Smooth muscle cell (in vitro differentiated cells): ENCODE measurements at regions not wholly inside any gene's neighbourhood (a gene's known extent, or its start where the extent isn't known, plus 50 kb on each side); places are given as distances from the start of the nearest gene placed in this dataset.
A peak's percentile ranks its signal among the peaks of the same experiment; 100 is the strongest.

Experiments used
- DNase-seq: peaks from one replicate; lab custom pipeline; 2025; ENCODE audit not compliant: unreplicated experiment; lab: John Stamatoyannopoulos, UW
- H2AFZ ChIP-seq: fragments of 200-600 bp; sonication (generic); 2 replicates; pipeline ENCODE4 v1.6.0; 2016; ENCODE audit warnings: antibody characterized with exemption, low read depth, mild to moderate bottlenecking
- H3F3A ChIP-seq: fragments of 200-600 bp; sonication (generic); 2 replicates; pipeline ENCODE4 v1.6.0; 2017; ENCODE audit warnings: antibody characterized with exemption, low read depth
- H3K27ac ChIP-seq: fragments of 200-600 bp; sonication (generic); 2 replicates; pipeline ENCODE4 v1.5.1; 2016; ENCODE audit warnings: low read depth, mild to moderate bottlenecking
- H3K27me3 ChIP-seq: fragments of 200-600 bp; sonication (generic); 2 replicates; pipeline ENCODE4 v1.6.1; 2016; ENCODE audit warnings: low read depth, mild to moderate bottlenecking
- H3K36me3 ChIP-seq: fragments of 200-600 bp; sonication (generic); 2 replicates; pipeline ENCODE4 v1.5.1; 2016; ENCODE audit warnings: low read depth
- H3K4me1 ChIP-seq: fragments of 200-600 bp; sonication (generic); 2 replicates; pipeline ENCODE4 v1.5.1; 2016; ENCODE audit warnings: low read depth
- H3K4me2 ChIP-seq: fragments of 200-600 bp; sonication (generic); 2 replicates; pipeline ENCODE4 v1.6.0; 2016; ENCODE audit warnings: mild to moderate bottlenecking
- H3K4me3 ChIP-seq: fragments of 200-600 bp; sonication (generic); 2 replicates; pipeline ENCODE4 v1.5.1; 2016; ENCODE audit warnings: mild to moderate bottlenecking
- H3K79me2 ChIP-seq: fragments of 200-600 bp; sonication (generic); 2 replicates; pipeline ENCODE4 v1.6.0; 2016; ENCODE audit warnings: low read depth, mild to moderate bottlenecking
- H3K9ac ChIP-seq: fragments of 200-600 bp; sonication (generic); 2 replicates; pipeline ENCODE4 v1.6.0; 2016; ENCODE audit warnings: low read depth
- H3K9me3 ChIP-seq: fragments of 200-600 bp; sonication (generic); replicated peaks from 2 replicates; pipeline ENCODE4 v1.5.1; 2016; ENCODE audit warnings: low read depth
- H4K20me1 ChIP-seq: fragments of 200-600 bp; sonication (generic); 2 replicates; pipeline ENCODE4 v1.6.0; 2016; ENCODE audit warnings: low read depth
- WGBS: methylation state at CpG from one replicate; pipeline ENCODE4 v1.1.7; 2016; ENCODE audit warnings: low lambda C conversion rate; 5-methylcytosine and 5-hydroxymethylcytosine counted together
- TF ChIP-seq, protein P1 (sequence below): fragments of 200-600 bp; sonication (generic); IDR thresholded peaks from 2 replicates; pipeline ENCODE4 v1.5.1; 2017; ENCODE audit warnings: borderline replicate concordance, mild to moderate bottlenecking, antibody characterized with exemption; ENCODE audit not compliant: insufficient read depth, poor library complexity, severe bottlenecking

GRCh38 chr6:138657065-138657425 lies 116.5 kb upstream of the CCDC28A start:
- TF ChIP-seq, protein P1, sequence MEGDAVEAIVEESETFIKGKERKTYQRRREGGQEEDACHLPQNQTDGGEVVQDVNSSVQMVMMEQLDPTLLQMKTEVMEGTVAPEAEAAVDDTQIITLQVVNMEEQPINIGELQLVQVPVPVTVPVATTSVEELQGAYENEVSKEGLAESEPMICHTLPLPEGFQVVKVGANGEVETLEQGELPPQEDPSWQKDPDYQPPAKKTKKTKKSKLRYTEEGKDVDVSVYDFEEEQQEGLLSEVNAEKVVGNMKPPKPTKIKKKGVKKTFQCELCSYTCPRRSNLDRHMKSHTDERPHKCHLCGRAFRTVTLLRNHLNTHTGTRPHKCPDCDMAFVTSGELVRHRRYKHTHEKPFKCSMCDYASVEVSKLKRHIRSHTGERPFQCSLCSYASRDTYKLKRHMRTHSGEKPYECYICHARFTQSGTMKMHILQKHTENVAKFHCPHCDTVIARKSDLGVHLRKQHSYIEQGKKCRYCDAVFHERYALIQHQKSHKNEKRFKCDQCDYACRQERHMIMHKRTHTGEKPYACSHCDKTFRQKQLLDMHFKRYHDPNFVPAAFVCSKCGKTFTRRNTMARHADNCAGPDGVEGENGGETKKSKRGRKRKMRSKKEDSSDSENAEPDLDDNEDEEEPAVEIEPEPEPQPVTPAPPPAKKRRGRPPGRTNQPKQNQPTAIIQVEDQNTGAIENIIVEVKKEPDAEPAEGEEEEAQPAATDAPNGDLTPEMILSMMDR: no peak
- Histone ChIP-seq H3F3A (no peaks in the 10 kb centered on the region), H3K4me3 (no peak overlapping the region), H3K9ac (no peak overlapping the region), H3K4me2 (no peak overlapping the region), H3K4me1 (peaks cover 5% of the 10 kb centered on the region), H3K27me3 (no peaks in the 10 kb centered on the region), H3K79me2 (peaks cover 45% of the 10 kb centered on the region), H3K9me3 (no peaks in the 10 kb centered on the region), H3K36me3 (no peaks in the 10 kb centered on the region), H2AFZ (no peak overlapping the region), H4K20me1 (peaks cover 33% of the 10 kb centered on the region), H3K27ac (no peak overlapping the region)
- no peak for DNase-seq
- 65% methylated on average over 2 of the region's 2 CpGs for WGBS

GRCh38 chr6:138659998-138660397 lies 113.6 kb upstream of the CCDC28A start:
- H3K36me3 ChIP-seq: no peaks in the 10 kb centered on the region
- no peak overlapping the region for H3K9ac ChIP-seq
- H3K79me2 ChIP-seq: peaks cover 43% of the 10 kb centered on the region
- H3K4me1 ChIP-seq: peaks cover 3% of the 10 kb centered on the region
- H3K9me3 ChIP-seq: no peaks in the 10 kb centered on the region
- no peak overlapping the region for H3K4me3 ChIP-seq
- H3K27me3 ChIP-seq: no peaks in the 10 kb centered on the region
- TF ChIP-seq, protein P1: no peak
- H3K27ac ChIP-seq: no peak overlapping the region
- H4K20me1 ChIP-seq: peaks cover 17% of the 10 kb centered on the region
- DNase-seq: no peak
- H3K4me2 ChIP-seq: no peak overlapping the region
- WGBS: 88% methylated on average over 2 of the region's 2 CpGs
- H2AFZ ChIP-seq: no peak overlapping the region
- no peaks in the 10 kb centered on the region for H3F3A ChIP-seq

DNA sequence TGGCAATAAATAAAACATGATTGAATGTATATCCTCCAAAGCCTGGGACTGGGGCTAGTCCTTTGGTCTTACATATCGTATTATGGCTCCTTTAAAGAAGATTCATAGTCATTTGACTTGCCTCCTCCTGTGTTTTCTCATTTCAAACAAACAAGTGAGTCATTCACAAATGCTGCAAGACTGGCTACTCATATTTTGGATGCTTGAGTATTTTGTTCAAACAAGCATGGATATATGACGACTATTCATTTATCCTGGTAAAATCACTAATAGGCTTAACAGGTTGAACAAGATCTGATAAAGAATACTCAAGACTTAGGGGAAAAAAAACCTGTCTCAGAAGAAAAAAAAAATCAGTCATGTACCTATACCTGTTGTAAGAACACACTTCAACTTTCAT lies 111.1 kb upstream of the CCDC28A start:
- H3K27ac ChIP-seq: peak overlapping the region; percentile 89

GRCh38 chr6:138663892-138664291 lies 109.7 kb upstream of the CCDC28A start:
- H3K4me2 ChIP-seq: no peak overlapping the region
- H4K20me1 ChIP-seq: peaks cover 9% of the 10 kb centered on the region
- H3F3A ChIP-seq: no peaks in the 10 kb centered on the region
- no peaks in the 10 kb centered on the region for H3K27me3 ChIP-seq
- TF ChIP-seq, protein P1: no peak
- H3K9me3 ChIP-seq: no peaks in the 10 kb centered on the region
- H3K36me3 ChIP-seq: no peaks in the 10 kb centered on the region
- H3K79me2 ChIP-seq: peaks cover 67% of the 10 kb centered on the region
- H3K27ac ChIP-seq: no peak overlapping the region
- DNase-seq: no peak
- no peak overlapping the region for H3K4me3 ChIP-seq
- WGBS: 81% methylated on average over 2 of the region's 2 CpGs
- no peak overlapping the region for H3K9ac ChIP-seq
- H2AFZ ChIP-seq: no peak overlapping the region
- no peaks in the 10 kb centered on the region for H3K4me1 ChIP-seq

More for the DNA sequence above, 111.1 kb upstream of the CCDC28A start:
- no peak for DNase-seq
- H3K27me3 ChIP-seq: no peaks in the 10 kb centered on the region
- H2AFZ ChIP-seq: no peak overlapping the region
- no peak overlapping the region for H3K9ac ChIP-seq
- H3K36me3 ChIP-seq: no peaks in the 10 kb centered on the region
- H4K20me1 ChIP-seq: peaks cover 8% of the 10 kb centered on the region
- H3K4me1 ChIP-seq: no peaks in the 10 kb centered on the region
- WGBS: 58% methylated on average over 2 of the region's 2 CpGs
- peaks cover 64% of the 10 kb centered on the region for H3K79me2 ChIP-seq
- no peaks in the 10 kb centered on the region for H3K9me3 ChIP-seq
- H3K4me2 ChIP-seq: peak overlapping the region; percentile 28
- TF ChIP-seq, protein P1: no peak
- H3F3A ChIP-seq: no peaks in the 10 kb centered on the region
- H3K4me3 ChIP-seq: no peak overlapping the region
